Activated naive CD8-positive, alpha-beta T cell treated with anti-CD3 and anti-CD28 coated beads, Interleukin-2, amount 50 U/mL, for 24 hours (primary cell): ENCODE measurements at regions not wholly inside any gene's neighbourhood (a gene's known extent, or its start where the extent isn't known, plus 50 kb on each side); places are given as distances from the start of the nearest gene placed in this dataset.
A peak's percentile ranks its signal among the peaks of the same experiment; 100 is the strongest.

ENCODE experiments used
- ATAC-seq: fragments of 150-1000 bp; cut with Tn5 transposase; one replicate; pipeline ENCODE4 v1.10.0; 2021
- DNase-seq: peaks from one replicate; pipeline ENCODE4 v3.0.0; 2021
- H3K27ac Mint-ChIP-seq: one replicate; pipeline ENCODE4 v1.8.0; 2021; ENCODE audit warnings: mild to moderate bottlenecking, mixed read lengths
- H3K27me3 Mint-ChIP-seq: one replicate; pipeline ENCODE4 v1.8.0; 2021; ENCODE audit warnings: mixed read lengths
- H3K36me3 Mint-ChIP-seq: one replicate; pipeline ENCODE4 v1.8.0; 2021; ENCODE audit warnings: low read depth, mixed read lengths
- H3K4me1 Mint-ChIP-seq: one replicate; pipeline ENCODE4 v1.8.0; 2021; ENCODE audit warnings: mixed read lengths
- H3K4me3 Mint-ChIP-seq: one replicate; pipeline ENCODE4 v1.8.0; 2021; ENCODE audit warnings: mild to moderate bottlenecking, moderate library complexity, mixed read lengths
- H3K9me3 Mint-ChIP-seq: one replicate; pipeline ENCODE4 v1.8.0; 2021; ENCODE audit warnings: mixed read lengths

- peaks cover 21% of the 10 kb centered on the region for H3K27me3 Mint-ChIP-seq
- DNase-seq = no peak
- no peaks in the 10 kb centered on the region for H3K9me3 Mint-ChIP-seq
- H3K4me1 Mint-ChIP-seq = peaks cover 9% of the 10 kb centered on the region
- no peaks in the 10 kb centered on the region for H3K36me3 Mint-ChIP-seq
- no peak overlapping the region for H3K27ac Mint-ChIP-seq
- no peak overlapping the region for H3K4me3 Mint-ChIP-seq
- ATAC-seq = no peak
Observed at GRCh38 chr5:74948031-74948546, 81.9 kb upstream of the FAM169A start.

- Mint-ChIP-seq H3K27me3 (peaks cover 19% of the 10 kb centered on the region), H3K4me3 (no peak overlapping the region), H3K9me3 (no peaks in the 10 kb centered on the region), H3K36me3 (no peaks in the 10 kb centered on the region), H3K4me1 (peaks cover 9% of the 10 kb centered on the region), H3K27ac (no peak overlapping the region)
- ATAC-seq = no peak
- DNase-seq = no peak
Observed at GRCh38 chr5:74946471-74946870, 80.3 kb upstream of the FAM169A start.

- Mint-ChIP-seq H3K4me1 (peaks cover 9% of the 10 kb centered on the region), H3K4me3 (no peak overlapping the region), H3K27me3 (peaks cover 16% of the 10 kb centered on the region), H3K27ac (peak overlapping the region; percentile 29), H3K36me3 (no peaks in the 10 kb centered on the region), H3K9me3 (no peaks in the 10 kb centered on the region)
- ATAC-seq = peak; percentile 92
- peak; percentile 27 for DNase-seq
Observed at GRCh38 chr5:74945561-74946165, 79.5 kb upstream of the FAM169A start.

- Mint-ChIP-seq H3K27ac (no peak overlapping the region), H3K36me3 (no peaks in the 10 kb centered on the region), H3K4me3 (no peak overlapping the region), H3K9me3 (no peaks in the 10 kb centered on the region), H3K4me1 (peaks cover 9% of the 10 kb centered on the region), H3K27me3 (peaks cover 19% of the 10 kb centered on the region)
- ATAC-seq (no peak), DNase-seq (no peak)
Observed at GRCh38 chr5:74943905-74944304, 77.7 kb upstream of the FAM169A start.

- H3K36me3 Mint-ChIP-seq = no peaks in the 10 kb centered on the region
- H3K9me3 Mint-ChIP-seq = no peaks in the 10 kb centered on the region
- H3K4me1 Mint-ChIP-seq = peaks cover 17% of the 10 kb centered on the region
- no peak overlapping the region for H3K27ac Mint-ChIP-seq
- DNase-seq = no peak
- no peak overlapping the region for H3K4me3 Mint-ChIP-seq
- ATAC-seq = no peak
- H3K27me3 Mint-ChIP-seq = peaks cover 17% of the 10 kb centered on the region
Observed at GRCh38 chr5:74942622-74943286, 76.6 kb upstream of the FAM169A start.

GRCh38 chr5:74940782-74941353 is 74.7 kb upstream of the FAM169A start:
- Mint-ChIP-seq H3K4me3 (no peak overlapping the region), H3K27me3 (peaks cover 13% of the 10 kb centered on the region), H3K36me3 (no peaks in the 10 kb centered on the region), H3K4me1 (peaks cover 24% of the 10 kb centered on the region), H3K27ac (no peak overlapping the region), H3K9me3 (no peaks in the 10 kb centered on the region)
- no peak for DNase-seq
- no peak for ATAC-seq

- Mint-ChIP-seq H3K9me3 (no peaks in the 10 kb centered on the region), H3K27me3 (peaks cover 5% of the 10 kb centered on the region), H3K36me3 (no peaks in the 10 kb centered on the region), H3K4me1 (peaks cover 35% of the 10 kb centered on the region), H3K4me3 (no peak overlapping the region), H3K27ac (no peak overlapping the region)
- ATAC-seq = no peak
- no peak for DNase-seq
Observed at GRCh38 chr5:74938250-74938933, 72.2 kb upstream of the FAM169A start.

GRCh38 chr5:74935752-74936091 is 69.5 kb upstream of the FAM169A start:
- Mint-ChIP-seq H3K4me1 (peaks cover 35% of the 10 kb centered on the region), H3K9me3 (no peaks in the 10 kb centered on the region), H3K27ac (peak overlapping the region; percentile 23), H3K4me3 (no peak overlapping the region), H3K36me3 (no peaks in the 10 kb centered on the region), H3K27me3 (peaks cover 5% of the 10 kb centered on the region)
- DNase-seq (no peak), ATAC-seq (no peak)

- Mint-ChIP-seq H3K9me3 (no peaks in the 10 kb centered on the region), H3K36me3 (no peaks in the 10 kb centered on the region), H3K4me3 (peak overlapping the region; percentile 39), H3K27me3 (peaks cover 5% of the 10 kb centered on the region), H3K4me1 (peaks cover 35% of the 10 kb centered on the region), H3K27ac (peak overlapping the region; percentile 23)
- ATAC-seq (peak; percentile 86), DNase-seq (peak; percentile 14)
Observed at GRCh38 chr5:74934949-74935751, 69.0 kb upstream of the FAM169A start.

- Mint-ChIP-seq H3K27me3 (no peaks in the 10 kb centered on the region), H3K4me1 (no peaks in the 10 kb centered on the region), H3K27ac (no peak overlapping the region), H3K36me3 (no peaks in the 10 kb centered on the region), H3K4me3 (no peak overlapping the region), H3K9me3 (no peaks in the 10 kb centered on the region)
- ATAC-seq (no peak), DNase-seq (no peak)
Observed at GRCh38 chr5:74927336-74927735, 61.1 kb upstream of the FAM169A start.

- DNase-seq (no peak), ATAC-seq (no peak)
- Mint-ChIP-seq H3K9me3 (no peaks in the 10 kb centered on the region), H3K27me3 (peaks cover 3% of the 10 kb centered on the region), H3K4me3 (no peak overlapping the region), H3K27ac (no peak overlapping the region), H3K4me1 (no peaks in the 10 kb centered on the region), H3K36me3 (no peaks in the 10 kb centered on the region)
Observed at GRCh38 chr5:74919487-74919886, 53.3 kb upstream of the FAM169A start.

- Mint-ChIP-seq H3K4me3 (no peak overlapping the region), H3K27me3 (peaks cover 3% of the 10 kb centered on the region), H3K4me1 (no peaks in the 10 kb centered on the region), H3K27ac (no peak overlapping the region), H3K9me3 (no peaks in the 10 kb centered on the region), H3K36me3 (no peaks in the 10 kb centered on the region)
- DNase-seq (no peak), ATAC-seq (no peak)
Observed at GRCh38 chr5:74919041-74919440, 52.9 kb upstream of the FAM169A start.

GRCh38 chr5:74918232-74918669 is 52.1 kb upstream of the FAM169A start:
- H3K4me1 Mint-ChIP-seq = no peaks in the 10 kb centered on the region
- no peak overlapping the region for H3K27ac Mint-ChIP-seq
- no peaks in the 10 kb centered on the region for H3K9me3 Mint-ChIP-seq
- H3K4me3 Mint-ChIP-seq = no peak overlapping the region
- H3K27me3 Mint-ChIP-seq = peaks cover 5% of the 10 kb centered on the region
- DNase-seq (no peak), ATAC-seq (no peak)
- no peaks in the 10 kb centered on the region for H3K36me3 Mint-ChIP-seq
